H1 (cell line): ENCODE measurements at regions not wholly inside any gene's neighbourhood (a gene's known extent, or its start where the extent isn't known, plus 50 kb on each side); places are given as distances from the start of the nearest gene placed in this dataset.

Experiments
- CTCF ChIA-PET: fragments of 300-600 bp; sonication (Branson Sonifier 250); formaldehyde crosslinking; loops from one replicate; lab custom pipeline; 2021; ENCODE audit not compliant: partially characterized antibody; lab: Charles Lee
- POLR2A ChIA-PET: fragments of 300-600 bp; sonication (Branson Sonifier 250); formaldehyde crosslinking; loops from one replicate; lab custom pipeline; 2021; ENCODE audit warnings: inconsistent platforms; ENCODE audit not compliant: partially characterized antibody; lab: Charles Lee
- DNase-seq, 2 experiments: peaks; one replicate each; pipeline versions ENCODE4 v3.0.0 to v3.0.0-alpha.2; 2010 to 2022; ENCODE audit warnings: low spot score in 2 of 2, low read depth in 1 of 2, mixed read lengths in 1 of 2
- FAIRE-seq: peaks from 2 replicates; lab custom pipeline; 2011; peaks lifted over from hg19 to GRCh38; lab: Jason Lieb, UNC
- H2AFZ ChIP-seq: 2 replicates; pipeline ENCODE4 v1.8.1; 2012; ENCODE audit warnings: low read length, inconsistent platforms
- H2AK5ac ChIP-seq: 2 replicates; pipeline ENCODE4 v1.6.1; 2013; ENCODE audit warnings: low read depth, low read length
- H2BK120ac ChIP-seq: replicated peaks from 2 replicates; pipeline ENCODE3; 2013; ENCODE audit warnings: low read depth, low read length, inconsistent platforms
- H2BK12ac ChIP-seq: 2 replicates; pipeline ENCODE4 v1.6.1; 2013; ENCODE audit warnings: low read depth, low read length
- H2BK15ac ChIP-seq: 2 replicates; pipeline ENCODE4 v1.6.1; 2013; ENCODE audit warnings: low read length
- H2BK20ac ChIP-seq: 2 replicates; pipeline ENCODE4 v1.6.1; 2013; ENCODE audit warnings: low read length
- H2BK5ac ChIP-seq: 2 replicates; pipeline ENCODE4 v1.6.1; 2013; ENCODE audit warnings: low read depth, low read length
- H3K14ac ChIP-seq: 2 replicates; pipeline ENCODE4 v1.6.1; 2013; ENCODE audit warnings: inconsistent platforms; ENCODE audit not compliant: insufficient read length
- H3K18ac ChIP-seq: 2 replicates; pipeline ENCODE4 v1.6.1; 2013; ENCODE audit warnings: low read length; ENCODE audit errors: extremely low read depth
- H3K23ac ChIP-seq: 2 replicates; pipeline ENCODE4 v1.6.1; 2013; ENCODE audit warnings: inconsistent platforms; ENCODE audit not compliant: insufficient read length
- H3K23me2 ChIP-seq: 2 replicates; pipeline ENCODE4 v1.6.1; 2013; ENCODE audit warnings: low read depth, low read length
- H3K27ac ChIP-seq: 2 replicates; pipeline ENCODE4 v1.6.1; 2011; ENCODE audit warnings: low read depth, low read length, inconsistent platforms
- H3K27me3 ChIP-seq, 4 experiments: replicated peaks in 1 of 4; 1 replicate in 1 of 4; 2 replicates in 3 of 4; pipeline versions ENCODE4 v1.6.1 to v1.8.1; 2011 to 2013; ENCODE audit warnings: low read length in 3 of 4, mild to moderate bottlenecking in 3 of 4, inconsistent platforms in 2 of 4, mixed read lengths in 2 of 4, moderate library complexity in 1 of 4; ENCODE audit not compliant: control insufficient read depth in 3 of 4, insufficient read depth in 3 of 4; ENCODE audit errors: extremely low read depth in 1 of 4
- H3K36me3 ChIP-seq, 4 experiments: 2 replicates each; pipeline versions ENCODE4 v1.6.1 to v1.8.1; 2011 to 2013; ENCODE audit warnings: mild to moderate bottlenecking in 4 of 4, low read length in 3 of 4, moderate library complexity in 2 of 4, control low read depth in 1 of 4, inconsistent platforms in 1 of 4; ENCODE audit not compliant: insufficient read depth in 4 of 4, control insufficient read depth in 2 of 4
- H3K4ac ChIP-seq: replicated peaks from 2 replicates; pipeline ENCODE3; 2013; ENCODE audit warnings: low read length, low read depth, mixed read lengths, inconsistent platforms; ENCODE audit not compliant: insufficient read length
- H3K4me1 ChIP-seq, 4 experiments: replicated peaks in 1 of 4; 1 replicate in 1 of 4; 2 replicates in 3 of 4; pipeline versions ENCODE4 v1.6.1 to v1.8.1; 2011 to 2013; ENCODE audit warnings: low read length in 3 of 4, inconsistent platforms in 2 of 4, mixed read lengths in 1 of 4; ENCODE audit not compliant: insufficient read depth in 4 of 4, control insufficient read depth in 3 of 4
- H3K4me2 ChIP-seq, 2 experiments: 2 replicates each; pipeline versions ENCODE4 v1.6.1 to v1.8.1; 2011 to 2013; ENCODE audit warnings: low read depth in 2 of 2, low read length in 2 of 2, control low read depth in 1 of 2, inconsistent platforms in 1 of 2, mild to moderate bottlenecking in 1 of 2; ENCODE audit not compliant: insufficient read depth in 1 of 2
- H3K4me3 ChIP-seq, 4 experiments: fragments of 200-600, 300-600 bp in 1 of 4; sonication (generic), shearing (Covaris generic), sonication (Bioruptor Twin) in 1 of 4; 2 replicates each; pipeline versions ENCODE4 v1.5.1 to v1.8.1; 2011 to 2016; ENCODE audit warnings: low read length in 4 of 4, low read depth in 3 of 4, control low read depth in 2 of 4, inconsistent platforms in 2 of 4, mild to moderate bottlenecking in 2 of 4, mixed read lengths in 1 of 4, moderate library complexity in 1 of 4; ENCODE audit not compliant: insufficient read depth in 2 of 4; ENCODE audit errors: extremely low read depth in 1 of 4
- H3K56ac ChIP-seq: replicated peaks from 2 replicates; pipeline ENCODE3; 2013; ENCODE audit warnings: low read depth, mild to moderate bottlenecking, mixed read lengths, low read length, inconsistent platforms; ENCODE audit not compliant: insufficient read length
- H3K79me1 ChIP-seq: 2 replicates; pipeline ENCODE4 v1.6.1; 2013; ENCODE audit warnings: low read depth, low read length, control low read depth
- H3K79me2 ChIP-seq, 2 experiments: 2 replicates each; pipeline versions ENCODE4 v1.6.1 to v1.8.1; 2012 to 2013; ENCODE audit warnings: low read length in 2 of 2, mild to moderate bottlenecking in 2 of 2, inconsistent platforms in 1 of 2; ENCODE audit not compliant: insufficient read depth in 2 of 2, control insufficient read depth in 1 of 2
- H3K9ac ChIP-seq, 4 experiments: replicated peaks in 1 of 4; 1 replicate in 1 of 4; 2 replicates in 3 of 4; pipeline versions ENCODE4 v1.6.1 to v1.8.1; 2011 to 2013; ENCODE audit warnings: low read depth in 3 of 4, low read length in 3 of 4, control low read depth in 2 of 4, mild to moderate bottlenecking in 2 of 4, moderate library complexity in 2 of 4, inconsistent platforms in 1 of 4; ENCODE audit errors: extremely low read depth in 1 of 4
- H3K9me3 ChIP-seq, 2 experiments: 2 replicates each; pipeline versions ENCODE4 v1.6.1 to v1.8.1; 2012 to 2013; ENCODE audit warnings: mild to moderate bottlenecking in 2 of 2, moderate library complexity in 2 of 2, control low read depth in 1 of 2, inconsistent platforms in 1 of 2, low read depth in 1 of 2, low read length in 1 of 2, mixed read lengths in 1 of 2; ENCODE audit not compliant: insufficient read depth in 2 of 2
- H4K20me1 ChIP-seq, 2 experiments: replicated peaks in 1 of 2; 2 replicates each; pipeline versions ENCODE3 to v1.8.1; 2011 to 2013; ENCODE audit warnings: inconsistent platforms in 2 of 2, low read length in 2 of 2, mild to moderate bottlenecking in 1 of 2; ENCODE audit not compliant: insufficient read depth in 2 of 2, control insufficient read depth in 1 of 2
- H4K5ac ChIP-seq: 2 replicates; pipeline ENCODE4 v1.6.1; 2013; ENCODE audit warnings: low read length, low read depth, mixed read lengths, inconsistent platforms; ENCODE audit not compliant: insufficient read length
- H4K8ac ChIP-seq: 2 replicates; pipeline ENCODE4 v1.8.0; 2013; ENCODE audit warnings: mild to moderate bottlenecking, moderate library complexity, low read length, inconsistent platforms; ENCODE audit not compliant: insufficient read depth; ENCODE audit errors: extremely low read depth
- H4K91ac ChIP-seq: replicated peaks from 2 replicates; pipeline ENCODE3; 2013; ENCODE audit warnings: low read length, mixed read lengths, inconsistent platforms; ENCODE audit not compliant: insufficient read length
- EP300 ChIP-seq, 2 experiments: IDR thresholded peaks; 1 replicate in 1 of 2; 2 replicates in 1 of 2; pipeline ENCODE4 v1.6.1; 2011 to 2012; ENCODE audit warnings: low read depth in 2 of 2, low read length in 2 of 2, mild to moderate bottlenecking in 2 of 2, borderline replicate concordance in 1 of 2, inconsistent platforms in 1 of 2, moderate library complexity in 1 of 2
- JUN ChIP-seq: IDR thresholded peaks from 2 replicates; pipeline ENCODE4 v1.6.1; 2011; ENCODE audit warnings: low read depth, mild to moderate bottlenecking, improper control_type of control experiment, low read length
- RXRA ChIP-seq: IDR thresholded peaks from 2 replicates; pipeline ENCODE4 v1.6.1; 2011; ENCODE audit warnings: low read depth, mild to moderate bottlenecking, low read length, moderate library complexity; ENCODE audit not compliant: insufficient read depth
- SIRT6 ChIP-seq: IDR thresholded peaks from one replicate; pipeline ENCODE4 v1.7.1; 2012; ENCODE audit warnings: low read length, inconsistent platforms
- WGBS, 2 experiments: shearing (Covaris generic) in 1 of 2; methylation state at CpG; one replicate each; pipeline versions ENCODE4 v1.1.6 to v1.1.7; 2013 to 2015; ENCODE audit warnings: low lambda C conversion rate in 2 of 2, mixed read lengths in 2 of 2, inconsistent platforms in 1 of 2, low coverage in 1 of 2, missing lambda C conversion rate in 1 of 2; ENCODE audit not compliant: insufficient replicate concordance in 2 of 2, insufficient coverage in 1 of 2, insufficient read length in 1 of 2; ENCODE audit errors: extremely low coverage in 1 of 2, missing lambda C conversion rate in 1 of 2; 5-methylcytosine and 5-hydroxymethylcytosine counted together

DNA sequence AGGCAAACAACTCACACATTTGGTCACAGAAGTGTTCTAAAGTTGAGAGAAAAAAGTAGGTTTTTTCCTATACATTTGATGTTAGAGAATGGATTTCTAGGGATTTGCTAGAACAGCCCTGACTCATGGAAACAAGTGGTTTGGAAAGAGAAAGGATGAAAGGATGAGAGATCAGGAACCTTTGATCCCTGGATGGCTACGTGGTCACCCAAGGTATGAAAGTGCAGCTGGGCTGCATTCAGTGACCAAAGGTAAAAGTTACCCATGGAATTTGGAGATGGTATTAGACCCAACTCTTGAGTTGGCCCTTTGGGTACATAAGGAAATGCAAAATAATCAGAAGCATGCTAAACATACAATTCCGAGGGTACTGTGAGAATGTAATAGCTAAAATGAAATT lies 61.3 kb upstream of the SPIN1 start:
- no peak overlapping the region for H2BK5ac ChIP-seq
- H3K4me2 ChIP-seq: no peak overlapping the region
- no peaks in the 10 kb centered on the region for H3K36me3 ChIP-seq
- H4K20me1 ChIP-seq: no peaks in the 10 kb centered on the region
- H3K4me3 ChIP-seq: no peak overlapping the region
- H3K23me2 ChIP-seq: no peaks in the 10 kb centered on the region
- ChIA-PET CTCF (interaction anchor here (0.5 kb wide), 1 partner anchor 205 kb away, joined by 3 read pairs; no protein-coding TSS in a partner anchor), POLR2A (interaction anchor here (1.7 kb wide), 1 partner anchor 209 kb away, joined by 3 read pairs; no protein-coding TSS in a partner anchor)
- H2AFZ ChIP-seq: no peak overlapping the region
- no peak overlapping the region for H2BK12ac ChIP-seq
- H3K4me1 ChIP-seq: no peaks in the 10 kb centered on the region
- no peaks in the 10 kb centered on the region for H3K9me3 ChIP-seq
- H2BK20ac ChIP-seq: no peak overlapping the region
- DNase-seq (no peak), FAIRE-seq (no peak)
- no peak overlapping the region for H3K4ac ChIP-seq
- H3K27me3 ChIP-seq: no peaks in the 10 kb centered on the region
- no peak overlapping the region for H2BK120ac ChIP-seq
- H3K79me2 ChIP-seq: no peaks in the 10 kb centered on the region
- no peak overlapping the region for H3K56ac ChIP-seq
- H4K5ac ChIP-seq: no peak overlapping the region
- no peaks in the 10 kb centered on the region for H3K79me1 ChIP-seq
- no peak overlapping the region for H3K18ac ChIP-seq
- no peak overlapping the region for H2BK15ac ChIP-seq
- H2AK5ac ChIP-seq: no peak overlapping the region
- no peak overlapping the region for H4K91ac ChIP-seq
- WGBS, 2 experiments: 82% methylated on average over 2 of the region's 2 CpGs; no CpG with 5 or more reads in 1 of the 2 experiments
- no peak overlapping the region for H4K8ac ChIP-seq
- no peak overlapping the region for H3K9ac ChIP-seq
- no peak overlapping the region for H3K27ac ChIP-seq
- H3K23ac ChIP-seq: no peak overlapping the region
- no peak overlapping the region for H3K14ac ChIP-seq
- TF ChIP-seq SIRT6 (no peak), EP300 (IDR thresholded peaks at IDR 0.05; ENCODE audit: borderline replicate concordance in 1 of 2, low read depth in 2 of 2, low read length in 2 of 2) (no peak), JUN (no peak), RXRA (no peak)
